HCT116 (cell line): ENCODE measurements at regions not wholly inside any gene's neighbourhood (a gene's known extent, or its start where the extent isn't known, plus 50 kb on each side); places are given as distances from the start of the nearest gene placed in this dataset.

Experiments
- CEBPB ChIP-seq: IDR thresholded peaks from 2 replicates; pipeline ENCODE4 v1.6.1; 2012; ENCODE audit warnings: low read depth
- EZH2 ChIP-seq: fragments of 200-600 bp; sonication (generic); IDR thresholded peaks from 2 replicates; pipeline ENCODE4 v1.6.1; 2017; ENCODE audit warnings: antibody characterized with exemption, mixed run types
- EZH2phosphoT487 ChIP-seq: fragments of 200-600 bp; IDR thresholded peaks from 2 replicates; pipeline ENCODE4 v1.6.1; 2018; ENCODE audit warnings: antibody characterized with exemption, borderline replicate concordance
- JUND ChIP-seq: IDR thresholded peaks from 2 replicates; pipeline ENCODE4 v1.6.1; 2012
- POLR2A ChIP-seq: IDR thresholded peaks from 2 replicates; pipeline ENCODE4 v1.7.0; 2011; ENCODE audit warnings: borderline replicate concordance; ENCODE audit not compliant: insufficient read depth, insufficient read length; ENCODE audit errors: extremely low read depth
- POLR2AphosphoS5 ChIP-seq: IDR thresholded peaks from 2 replicates; pipeline ENCODE4 v1.6.1; 2011; ENCODE audit warnings: mild to moderate bottlenecking, low read depth, low read length, moderate library complexity
- RAD21 ChIP-seq: IDR thresholded peaks from 2 replicates; pipeline ENCODE4 v1.6.1; 2012; ENCODE audit warnings: low read depth, mild to moderate bottlenecking
- SIN3A ChIP-seq: IDR thresholded peaks from 2 replicates; pipeline ENCODE4 v1.6.1; 2012; ENCODE audit warnings: low read depth
- SP1 ChIP-seq: IDR thresholded peaks from 2 replicates; pipeline ENCODE4 v1.6.1; 2012; ENCODE audit warnings: low read depth
- TF ChIP-seq, protein P1 (sequence below), 3 experiments: fragments of 200-600 bp in 1 of 3; sonication (generic) in 1 of 3; IDR thresholded peaks in 2 of 3; conservative IDR thresholded peaks in 1 of 3; 2 replicates each; pipeline ENCODE4 v1.5.1; 2012 to 2017; ENCODE audit warnings: low read depth in 2 of 3, low read length in 2 of 3, antibody characterized with exemption in 1 of 3, borderline replicate concordance in 1 of 3, control low read depth in 1 of 3, mild to moderate bottlenecking in 1 of 3, mixed read lengths in 1 of 3, mixed run types in 1 of 3, moderate library complexity in 1 of 3; ENCODE audit not compliant: insufficient read depth in 1 of 3
- TF ChIP-seq, protein P2 (sequence below): IDR thresholded peaks from 2 replicates; pipeline ENCODE4 v1.6.1; 2012
- TF ChIP-seq, protein P3 (sequence below): IDR thresholded peaks from 2 replicates; pipeline ENCODE4 v1.6.1; 2012

DNA sequence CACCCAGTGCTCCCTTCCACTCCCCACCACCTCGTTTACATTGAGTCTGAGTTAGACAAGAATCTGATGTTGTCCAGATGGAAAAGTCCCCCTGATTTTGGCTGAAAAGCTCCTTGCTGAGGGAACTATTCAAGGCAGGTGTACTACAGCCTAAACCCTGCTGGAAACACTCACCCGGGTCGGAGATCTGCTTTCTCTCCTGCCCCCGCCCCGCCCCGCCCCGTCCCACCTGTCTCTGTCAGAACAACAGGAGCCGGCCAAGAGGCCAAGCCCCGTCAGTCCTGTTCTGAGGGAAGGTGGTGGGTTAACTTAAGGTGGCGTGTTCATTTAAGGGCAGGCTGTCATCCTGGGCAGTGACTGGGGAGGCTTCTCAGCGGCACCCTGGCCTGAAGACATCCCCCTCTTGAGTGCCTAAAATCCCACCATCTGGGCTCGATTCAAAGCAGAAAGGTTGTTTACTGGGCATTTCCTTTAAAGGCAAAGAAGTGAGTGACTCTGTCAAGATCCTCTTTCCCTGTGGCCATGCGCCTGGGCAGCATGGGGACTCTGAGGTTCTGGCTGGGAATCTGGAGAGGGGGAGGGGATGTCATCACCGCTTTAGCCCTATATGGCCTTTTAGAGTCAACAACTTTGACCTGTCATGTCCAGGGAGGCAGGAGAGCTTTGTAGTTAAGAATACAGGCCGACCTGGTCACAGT, 71.1 kb upstream of the NEURL1B start:
- TF ChIP-seq, protein P1, sequence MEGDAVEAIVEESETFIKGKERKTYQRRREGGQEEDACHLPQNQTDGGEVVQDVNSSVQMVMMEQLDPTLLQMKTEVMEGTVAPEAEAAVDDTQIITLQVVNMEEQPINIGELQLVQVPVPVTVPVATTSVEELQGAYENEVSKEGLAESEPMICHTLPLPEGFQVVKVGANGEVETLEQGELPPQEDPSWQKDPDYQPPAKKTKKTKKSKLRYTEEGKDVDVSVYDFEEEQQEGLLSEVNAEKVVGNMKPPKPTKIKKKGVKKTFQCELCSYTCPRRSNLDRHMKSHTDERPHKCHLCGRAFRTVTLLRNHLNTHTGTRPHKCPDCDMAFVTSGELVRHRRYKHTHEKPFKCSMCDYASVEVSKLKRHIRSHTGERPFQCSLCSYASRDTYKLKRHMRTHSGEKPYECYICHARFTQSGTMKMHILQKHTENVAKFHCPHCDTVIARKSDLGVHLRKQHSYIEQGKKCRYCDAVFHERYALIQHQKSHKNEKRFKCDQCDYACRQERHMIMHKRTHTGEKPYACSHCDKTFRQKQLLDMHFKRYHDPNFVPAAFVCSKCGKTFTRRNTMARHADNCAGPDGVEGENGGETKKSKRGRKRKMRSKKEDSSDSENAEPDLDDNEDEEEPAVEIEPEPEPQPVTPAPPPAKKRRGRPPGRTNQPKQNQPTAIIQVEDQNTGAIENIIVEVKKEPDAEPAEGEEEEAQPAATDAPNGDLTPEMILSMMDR (IDR thresholded peaks at IDR 0.05 in 2 of 3, conservative IDR thresholded peaks at IDR 0.05 in 1 of 3; ENCODE audit: borderline replicate concordance in 1 of 3, insufficient read depth in 1 of 3, low read depth in 2 of 3, low read length in 2 of 3): no peak
- TF ChIP-seq EZH2phosphoT487 (no peak), POLR2A (no peak), JUND (no peak), POLR2AphosphoS5 (no peak), SP1 (no peak), EZH2 (no peak), SIN3A (no peak), RAD21 (no peak), CEBPB (no peak)
- TF ChIP-seq, protein P2, sequence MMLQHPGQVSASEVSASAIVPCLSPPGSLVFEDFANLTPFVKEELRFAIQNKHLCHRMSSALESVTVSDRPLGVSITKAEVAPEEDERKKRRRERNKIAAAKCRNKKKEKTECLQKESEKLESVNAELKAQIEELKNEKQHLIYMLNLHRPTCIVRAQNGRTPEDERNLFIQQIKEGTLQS: no peak
- TF ChIP-seq, protein P3, sequence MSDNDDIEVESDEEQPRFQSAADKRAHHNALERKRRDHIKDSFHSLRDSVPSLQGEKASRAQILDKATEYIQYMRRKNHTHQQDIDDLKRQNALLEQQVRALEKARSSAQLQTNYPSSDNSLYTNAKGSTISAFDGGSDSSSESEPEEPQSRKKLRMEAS: no peak
